ENCODE measurements at regions not wholly inside any gene's neighbourhood (a gene's known extent, or its start where the extent isn't known, plus 50 kb on each side); places are given as distances from the start of the nearest gene placed in this dataset.

GRCh38 chr11:44444770-44445321 is 120.6 kb upstream of the CD82 start:
- TF ChIP-seq ZBTB40 (IDR thresholded peaks at IDR 0.05; ENCODE audit: borderline replicate concordance): no peak
- no peak for TF ChIP-seq TCF3 (IDR thresholded peaks at IDR 0.05; ENCODE audit: borderline replicate concordance, insufficient read depth, low read depth, low read length)
- no peak for TF ChIP-seq ESRRA (IDR thresholded peaks at IDR 0.05; ENCODE audit: low read length)
- TF ChIP-seq ZSCAN29 (IDR thresholded peaks at IDR 0.05): no peak
- TF ChIP-seq SMARCA5 (IDR thresholded peaks at IDR 0.05): no peak
- TF ChIP-seq CHD4 (IDR thresholded peaks at IDR 0.05): no peak
- TF ChIP-seq RUNX3 (IDR thresholded peaks at IDR 0.05; ENCODE audit: low read length): no peak
- TF ChIP-seq HDAC6 (IDR thresholded peaks at IDR 0.05; ENCODE audit: unreplicated experiment): no peak
- TF ChIP-seq MYB (IDR thresholded peaks at IDR 0.05; ENCODE audit: borderline replicate concordance, low read depth, low read length): no peak
- no peak for TF ChIP-seq RCOR1 (conservative IDR thresholded peaks at IDR 0.05; ENCODE audit: low read depth, low read length)
- no peak for TF ChIP-seq POLR2AphosphoS5 (IDR thresholded peaks at IDR 0.05; ENCODE audit: low read length)
- TF ChIP-seq SUZ12 (IDR thresholded peaks at IDR 0.05; ENCODE audit: unreplicated experiment): no peak
- WGBS (ENCODE audit: insufficient coverage, insufficient replicate concordance, low lambda C conversion rate, missing lambda C conversion rate): 30% methylated on average over 3 of the region's 3 CpGs
- Histone ChIP-seq H3K27ac (ENCODE audit: control insufficient read depth, insufficient read depth) (no peak overlapping the region), H3K36me3 (ENCODE audit: control insufficient read depth in 2 of 2, insufficient read depth in 2 of 2, low read length in 1 of 2) (no peaks in the 10 kb centered on the region), H3K4me3 (no peak overlapping the region), H3K9me3 (replicated peaks; ENCODE audit: control insufficient read depth, insufficient read depth, low read length) (no peaks in the 10 kb centered on the region), H3K4me2 (ENCODE audit: control insufficient read depth, insufficient read depth) (no peak overlapping the region), H4K20me1 (ENCODE audit: control insufficient read depth, insufficient read depth) (no peaks in the 10 kb centered on the region), H3K4me1 (ENCODE audit: control insufficient read depth, insufficient read depth, low read length) (no peaks in the 10 kb centered on the region), H3K9ac (ENCODE audit: control insufficient read depth, insufficient read depth, low read length) (no peak overlapping the region), H3K79me2 (ENCODE audit: control insufficient read depth, insufficient read depth, low read length) (no peaks in the 10 kb centered on the region), H2AFZ (ENCODE audit: control insufficient read depth, low read depth, low read length) (no peak overlapping the region), H3K27me3 (replicated peaks in 1 of 2; ENCODE audit: control insufficient read depth in 2 of 2, insufficient read depth in 2 of 2, low read length in 1 of 2) (no peaks in the 10 kb centered on the region)
- ChIA-PET SMC1A (ENCODE audit: uncharacterized antibody, unreplicated experiment) (no interaction called here), CTCF (no interaction called here), RAD21 (ENCODE audit: unreplicated experiment) (no interaction called here), POLR2A (no interaction called here)
- ATAC-seq: no peak
- DNase-seq (ENCODE audit: low read depth, low spot score): no peak
- no TSS peak for BruUV-seq (replicated peaks)
- in situ Hi-C loops (cut with MboI): no loop called here
- no peak for FAIRE-seq
- intact Hi-C loops (cut with micrococcal nuclease; ENCODE audit: unreplicated experiment): no loop called here

Data from GM12878 (cell line).